ENCODE measurements at regions not wholly inside any gene's neighbourhood (a gene's known extent, or its start where the extent isn't known, plus 50 kb on each side); places are given as distances from the start of the nearest gene placed in this dataset.
"Not testable (repeated sequence)": the region's sequence is repeated elsewhere in the genome, so short reads cannot be mapped to it uniquely, and the experiment has no call there.

GRCh38 chr20:63145156-63145555 is 70.8 kb downstream of the YTHDF1 start:
- DNase-seq: peak; percentile 13

GRCh38 chr20:63142933-63143332 is 73.0 kb downstream of the YTHDF1 start:
- no peak for DNase-seq

GRCh38 chr20:63141531-63141930 is 74.4 kb downstream of the YTHDF1 start:
- DNase-seq: no peak

- DNase-seq: no peak
Measured at GRCh38 chr20:63140514-63141433, 75.2 kb downstream of the YTHDF1 start.

GRCh38 chr20:63139837-63140236 is 76.1 kb downstream of the YTHDF1 start:
- no peak for DNase-seq

- DNase-seq: no peak
Measured at GRCh38 chr20:63139356-63139755, 76.6 kb downstream of the YTHDF1 start.

- DNase-seq: no peak
Measured at GRCh38 chr20:63138855-63139341, 77.0 kb downstream of the YTHDF1 start.

- no peak for DNase-seq
Measured at GRCh38 chr20:63137851-63138415, 78.0 kb downstream of the YTHDF1 start.

- no peak for DNase-seq
Measured at GRCh38 chr20:63136296-63136695, 79.6 kb downstream of the YTHDF1 start.

GRCh38 chr20:63135411-63135810 is 80.5 kb downstream of the YTHDF1 start:
- no peak for DNase-seq

GRCh38 chr20:63134711-63135361 is 81.1 kb downstream of the YTHDF1 start:
- not testable (repeated sequence) for DNase-seq

GRCh38 chr20:63134201-63134612 is 81.7 kb downstream of the YTHDF1 start:
- no peak for DNase-seq

- DNase-seq: no peak
Measured at GRCh38 chr20:63133481-63134091, 82.3 kb downstream of the YTHDF1 start.

- no peak for DNase-seq
Measured at GRCh38 chr20:63132715-63133471, 83.0 kb downstream of the YTHDF1 start.

- DNase-seq: no peak
Measured at GRCh38 chr20:63132131-63132714, 83.7 kb downstream of the YTHDF1 start.

- no peak for DNase-seq
Measured at GRCh38 chr20:63130658-63131577, 85.0 kb downstream of the YTHDF1 start.

- DNase-seq: no peak
Measured at GRCh38 chr20:63129991-63130657, 85.8 kb downstream of the YTHDF1 start.

- DNase-seq: no peak
Measured at GRCh38 chr20:63129376-63129965, 86.5 kb downstream of the YTHDF1 start.

- DNase-seq: no peak
Measured at GRCh38 chr20:63128956-63129355, 87.0 kb downstream of the YTHDF1 start.

GRCh38 chr20:63128367-63128766 is 87.6 kb downstream of the YTHDF1 start:
- no peak for DNase-seq
